ENCODE measurements at regions not wholly inside any gene's neighbourhood (a gene's known extent, or its start where the extent isn't known, plus 50 kb on each side); places are given as distances from the start of the nearest gene placed in this dataset.

GRCh38 chr6:139909992-139910391 is 535.5 kb upstream of the CITED2 start:
- H3K27ac ChIP-seq = no peak overlapping the region
- no peaks in the 10 kb centered on the region for H3K27me3 ChIP-seq
- H3K9me3 ChIP-seq = no peaks in the 10 kb centered on the region
- no peak for DNase-seq
- H3K4me3 ChIP-seq = no peak overlapping the region
- peaks cover 0 to 4% (median 0%) of the 10 kb centered on the region in 4 donors for H3K4me1 ChIP-seq
- no peaks in the 10 kb centered on the region for H3K36me3 ChIP-seq
- no peak for TF ChIP-seq CTCF (IDR thresholded peaks at IDR 0.05)
- no peak for TF ChIP-seq POLR2A (IDR thresholded peaks at IDR 0.05)

- H3K4me1 ChIP-seq = peaks cover 0 to 22% (median 4%) of the 10 kb centered on the region in 4 donors
- TF ChIP-seq CTCF (IDR thresholded peaks at IDR 0.05) (no peak), POLR2A (IDR thresholded peaks at IDR 0.05) (no peak)
- DNase-seq = no peak
- no peaks in the 10 kb centered on the region for H3K9me3 ChIP-seq
- H3K27me3 ChIP-seq = no peaks in the 10 kb centered on the region
- no peak overlapping the region for H3K4me3 ChIP-seq
- no peak overlapping the region for H3K27ac ChIP-seq
- H3K36me3 ChIP-seq = no peaks in the 10 kb centered on the region
These were observed 531.1 kb upstream of the CITED2 start for GRCh38 chr6:139905404-139906052.

GRCh38 chr6:139904568-139904967 is 530.1 kb upstream of the CITED2 start:
- no peak for TF ChIP-seq POLR2A (IDR thresholded peaks at IDR 0.05)
- TF ChIP-seq CTCF (IDR thresholded peaks at IDR 0.05) = no peak
- DNase-seq = no peak
- peaks cover 0 to 22% (median 4%) of the 10 kb centered on the region in 4 donors for H3K4me1 ChIP-seq

GRCh38 chr6:139904158-139904533 is 529.7 kb upstream of the CITED2 start:
- no peak for TF ChIP-seq POLR2A (IDR thresholded peaks at IDR 0.05)
- no peak for TF ChIP-seq CTCF (IDR thresholded peaks at IDR 0.05)
- Histone ChIP-seq H3K4me3 (no peak overlapping the region), H3K36me3 (no peaks in the 10 kb centered on the region), H3K27ac (peak overlapping the region in 2 of 4 donors; percentile 51 to 71), H3K9me3 (no peaks in the 10 kb centered on the region), H3K27me3 (no peaks in the 10 kb centered on the region), H3K4me1 (peaks cover 0 to 22% (median 4%) of the 10 kb centered on the region in 4 donors)
- no peak for DNase-seq

More at GRCh38 chr6:139904568-139904967, 530.1 kb upstream of the CITED2 start:
- no peaks in the 10 kb centered on the region for H3K9me3 ChIP-seq
- no peaks in the 10 kb centered on the region for H3K36me3 ChIP-seq
- H3K27me3 ChIP-seq = no peaks in the 10 kb centered on the region
- no peak overlapping the region for H3K4me3 ChIP-seq
- peak overlapping the region in 2 of 4 donors; percentile 51 to 71 for H3K27ac ChIP-seq

GRCh38 chr6:139903411-139904157 is 529.1 kb upstream of the CITED2 start:
- Histone ChIP-seq H3K36me3 (no peaks in the 10 kb centered on the region), H3K4me3 (no peak overlapping the region), H3K4me1 (peaks cover 0 to 22% (median 4%) of the 10 kb centered on the region in 4 donors), H3K9me3 (no peaks in the 10 kb centered on the region), H3K27me3 (no peaks in the 10 kb centered on the region), H3K27ac (peak overlapping the region in 3 of 4 donors; percentile 49 to 71 (median 51))
- DNase-seq = peak in 2 of 3 donors; percentile 21 to 53
- TF ChIP-seq POLR2A (IDR thresholded peaks at IDR 0.05) (no peak), CTCF (IDR thresholded peaks at IDR 0.05) (no peak)

Measured in Peyer's patch (tissue), 4 donors.